ENCODE measurements at regions not wholly inside any gene's neighbourhood (a gene's known extent, or its start where the extent isn't known, plus 50 kb on each side); places are given as distances from the start of the nearest gene placed in this dataset.

- TF ChIP-seq, protein P1, sequence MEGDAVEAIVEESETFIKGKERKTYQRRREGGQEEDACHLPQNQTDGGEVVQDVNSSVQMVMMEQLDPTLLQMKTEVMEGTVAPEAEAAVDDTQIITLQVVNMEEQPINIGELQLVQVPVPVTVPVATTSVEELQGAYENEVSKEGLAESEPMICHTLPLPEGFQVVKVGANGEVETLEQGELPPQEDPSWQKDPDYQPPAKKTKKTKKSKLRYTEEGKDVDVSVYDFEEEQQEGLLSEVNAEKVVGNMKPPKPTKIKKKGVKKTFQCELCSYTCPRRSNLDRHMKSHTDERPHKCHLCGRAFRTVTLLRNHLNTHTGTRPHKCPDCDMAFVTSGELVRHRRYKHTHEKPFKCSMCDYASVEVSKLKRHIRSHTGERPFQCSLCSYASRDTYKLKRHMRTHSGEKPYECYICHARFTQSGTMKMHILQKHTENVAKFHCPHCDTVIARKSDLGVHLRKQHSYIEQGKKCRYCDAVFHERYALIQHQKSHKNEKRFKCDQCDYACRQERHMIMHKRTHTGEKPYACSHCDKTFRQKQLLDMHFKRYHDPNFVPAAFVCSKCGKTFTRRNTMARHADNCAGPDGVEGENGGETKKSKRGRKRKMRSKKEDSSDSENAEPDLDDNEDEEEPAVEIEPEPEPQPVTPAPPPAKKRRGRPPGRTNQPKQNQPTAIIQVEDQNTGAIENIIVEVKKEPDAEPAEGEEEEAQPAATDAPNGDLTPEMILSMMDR (IDR thresholded peaks at IDR 0.05 in 2 of 3, conservative IDR thresholded peaks at IDR 0.05 in 1 of 3; ENCODE audit: control insufficient read depth in 2 of 3, extremely low read depth in 1 of 3, insufficient read depth in 1 of 3, low read depth in 3 of 3, low read length in 3 of 3) = no peak
- no peak for TF ChIP-seq USF2 (IDR thresholded peaks at IDR 0.05; ENCODE audit: borderline replicate concordance, low read depth, low read length)
- no peak for TF ChIP-seq RFX5 (IDR thresholded peaks at IDR 0.05; ENCODE audit: low read depth, low read length)
- no peak for TF ChIP-seq BRCA1 (IDR thresholded peaks at IDR 0.05; ENCODE audit: low read depth, low read length)
- TF ChIP-seq POLR2A (IDR thresholded peaks at IDR 0.05; ENCODE audit: low read depth, low read length) = no peak
- no peak for TF ChIP-seq POLR2AphosphoS2 (IDR thresholded peaks at IDR 0.05; ENCODE audit: low read depth, low read length)
- no peak for TF ChIP-seq SP1 (IDR thresholded peaks at IDR 0.05; ENCODE audit: low read depth, low read length)
- no peak for TF ChIP-seq POLR2AphosphoS5 (IDR thresholded peaks at IDR 0.05; ENCODE audit: low read length)
- TF ChIP-seq CUX1 (IDR thresholded peaks at IDR 0.05; ENCODE audit: insufficient replicate concordance, low read depth, low read length) = no peak
Observed at GRCh38 chr5:125325488-125326149, 579.2 kb upstream of the ZNF608 start.

Data from GM12878 (cell line).